GM13976 (cell line): ENCODE measurements at regions not wholly inside any gene's neighbourhood (a gene's known extent, or its start where the extent isn't known, plus 50 kb on each side); places are given as distances from the start of the nearest gene placed in this dataset.

Source experiments
- DNase-seq: peaks from one replicate; pipeline ENCODE4 v3.0.0; 2012; ENCODE audit warnings: low spot score
- in situ Hi-C: fragments of 300-500 bp; cut with MboI; formaldehyde crosslinking; loops from one replicate; pipeline ENCODE4 v1.12.0; 2022; ENCODE audit warnings: low sequenced_read_pairs, mixed read lengths, inconsistent platforms; ENCODE audit not compliant: unreplicated experiment
- TF ChIP-seq, protein P1 (sequence below): IDR thresholded peaks from 2 replicates; pipeline ENCODE4 v1.5.1; 2012; ENCODE audit warnings: borderline replicate concordance, mild to moderate bottlenecking; ENCODE audit not compliant: insufficient read depth; ENCODE audit errors: extremely low read depth, missing control alignments, control extremely low read depth

DNA sequence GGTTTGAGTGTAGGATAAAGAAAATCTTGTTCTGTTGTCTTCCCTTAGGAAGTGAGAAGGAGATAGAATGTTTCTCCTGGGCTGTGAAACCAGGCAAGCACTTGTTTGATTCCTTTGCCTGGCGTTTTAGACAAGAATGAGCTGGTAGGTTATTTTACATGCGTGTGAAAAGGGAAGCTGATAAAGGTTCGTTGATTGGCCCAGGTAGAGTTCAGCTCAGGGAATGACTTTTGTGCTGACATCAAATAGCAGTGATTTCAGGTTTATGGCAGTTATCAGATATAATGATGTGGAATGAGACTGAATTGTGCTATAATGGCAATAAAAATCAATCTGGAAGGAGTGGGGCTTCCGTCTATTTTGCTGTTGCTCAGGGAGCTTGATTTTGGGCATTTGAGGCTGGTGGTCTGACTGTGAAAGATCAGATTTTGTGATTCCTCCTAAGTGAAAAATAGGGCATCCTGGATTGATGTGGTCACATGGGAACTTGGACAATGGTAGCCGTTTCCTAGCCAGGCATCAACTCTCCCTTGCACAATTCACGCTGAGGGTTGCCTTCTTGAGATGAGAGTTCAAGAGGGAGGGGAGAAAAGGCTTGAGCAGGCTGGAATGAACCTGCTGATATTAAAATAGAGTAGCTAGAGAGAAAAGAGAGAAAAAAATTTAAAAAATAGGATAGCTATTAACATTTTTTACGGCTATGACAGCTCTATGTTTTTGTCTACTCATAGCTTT is 388.9 kb downstream of the EDEM1 start:
- in situ Hi-C loops, result no loop called here
- TF ChIP-seq, protein P1, sequence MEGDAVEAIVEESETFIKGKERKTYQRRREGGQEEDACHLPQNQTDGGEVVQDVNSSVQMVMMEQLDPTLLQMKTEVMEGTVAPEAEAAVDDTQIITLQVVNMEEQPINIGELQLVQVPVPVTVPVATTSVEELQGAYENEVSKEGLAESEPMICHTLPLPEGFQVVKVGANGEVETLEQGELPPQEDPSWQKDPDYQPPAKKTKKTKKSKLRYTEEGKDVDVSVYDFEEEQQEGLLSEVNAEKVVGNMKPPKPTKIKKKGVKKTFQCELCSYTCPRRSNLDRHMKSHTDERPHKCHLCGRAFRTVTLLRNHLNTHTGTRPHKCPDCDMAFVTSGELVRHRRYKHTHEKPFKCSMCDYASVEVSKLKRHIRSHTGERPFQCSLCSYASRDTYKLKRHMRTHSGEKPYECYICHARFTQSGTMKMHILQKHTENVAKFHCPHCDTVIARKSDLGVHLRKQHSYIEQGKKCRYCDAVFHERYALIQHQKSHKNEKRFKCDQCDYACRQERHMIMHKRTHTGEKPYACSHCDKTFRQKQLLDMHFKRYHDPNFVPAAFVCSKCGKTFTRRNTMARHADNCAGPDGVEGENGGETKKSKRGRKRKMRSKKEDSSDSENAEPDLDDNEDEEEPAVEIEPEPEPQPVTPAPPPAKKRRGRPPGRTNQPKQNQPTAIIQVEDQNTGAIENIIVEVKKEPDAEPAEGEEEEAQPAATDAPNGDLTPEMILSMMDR, result no peak
- no peak for DNase-seq

DNA sequence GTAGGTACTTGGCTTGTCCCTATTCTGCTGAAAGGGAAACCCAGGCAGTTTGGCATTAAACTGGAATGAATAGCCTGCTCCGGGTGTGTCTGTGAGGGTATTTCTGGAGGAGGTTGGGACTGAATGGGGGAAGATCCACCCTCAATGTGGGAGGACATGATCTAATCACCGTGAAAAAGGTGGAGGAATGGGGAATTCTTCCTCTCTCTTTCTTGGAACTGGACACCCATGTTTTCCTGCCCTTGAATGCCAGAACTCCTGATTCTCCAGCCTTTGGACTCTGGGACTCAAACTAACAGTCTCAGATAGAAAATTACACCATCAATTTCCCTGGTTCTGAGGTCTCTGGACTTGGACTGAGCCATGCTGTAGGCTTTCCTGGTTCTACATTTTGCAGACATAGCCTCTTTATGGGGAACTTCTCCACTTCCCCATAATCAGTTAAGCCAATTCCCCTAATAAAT is 391.7 kb downstream of the EDEM1 start:
- DNase-seq, result no peak
- TF ChIP-seq, protein P1, result no peak
- in situ Hi-C loops, result no loop called here

DNA sequence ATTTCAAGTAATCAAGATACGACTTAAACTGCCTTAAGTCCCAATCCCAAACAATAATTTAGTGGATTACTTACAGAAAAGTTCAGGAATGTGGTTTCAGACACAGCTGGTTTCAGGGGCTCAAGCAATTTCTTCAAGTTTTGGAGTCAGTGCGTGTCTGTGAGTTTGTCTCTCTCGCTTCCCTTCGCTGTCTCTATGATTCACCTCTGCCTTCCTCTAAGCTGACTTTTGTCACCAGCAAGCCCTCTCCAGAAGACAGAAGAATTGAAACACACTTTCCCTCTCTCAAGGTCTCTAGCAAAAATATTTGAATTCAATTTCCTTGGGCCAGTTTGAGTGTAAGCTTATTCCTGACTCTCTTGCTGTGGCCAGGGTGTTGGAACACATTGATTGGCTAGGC is 392.4 kb downstream of the EDEM1 start:
- in situ Hi-C loops, result no loop called here
- no peak for DNase-seq
- TF ChIP-seq, protein P1, result no peak

DNA sequence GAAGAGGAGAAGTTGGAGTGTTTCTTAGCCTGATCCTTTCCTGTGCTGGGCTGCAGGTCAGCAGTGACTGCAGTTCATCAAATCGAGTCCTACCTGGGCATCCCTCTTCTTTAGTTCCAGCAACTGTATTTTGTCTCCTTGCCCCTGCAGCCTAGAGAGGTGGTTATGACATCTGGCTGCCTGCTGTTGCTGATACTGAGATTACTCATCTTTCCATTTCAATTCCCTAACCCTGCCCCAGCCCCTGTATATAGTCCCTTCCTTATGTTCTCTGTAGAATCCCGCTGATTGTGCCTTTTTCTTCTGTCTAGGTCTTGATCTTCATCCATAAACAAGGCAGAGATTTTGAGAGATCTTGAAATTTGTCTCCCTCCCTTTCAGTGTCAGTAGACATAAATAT is 393.3 kb downstream of the EDEM1 start:
- TF ChIP-seq, protein P1, result no peak
- DNase-seq, result no peak
- in situ Hi-C loops, result no loop called here

GRCh38 chr3:5581743-5582142 is 394.2 kb downstream of the EDEM1 start:
- no peak for DNase-seq
- TF ChIP-seq, protein P1, result no peak
- in situ Hi-C loops, result no loop called here

DNA sequence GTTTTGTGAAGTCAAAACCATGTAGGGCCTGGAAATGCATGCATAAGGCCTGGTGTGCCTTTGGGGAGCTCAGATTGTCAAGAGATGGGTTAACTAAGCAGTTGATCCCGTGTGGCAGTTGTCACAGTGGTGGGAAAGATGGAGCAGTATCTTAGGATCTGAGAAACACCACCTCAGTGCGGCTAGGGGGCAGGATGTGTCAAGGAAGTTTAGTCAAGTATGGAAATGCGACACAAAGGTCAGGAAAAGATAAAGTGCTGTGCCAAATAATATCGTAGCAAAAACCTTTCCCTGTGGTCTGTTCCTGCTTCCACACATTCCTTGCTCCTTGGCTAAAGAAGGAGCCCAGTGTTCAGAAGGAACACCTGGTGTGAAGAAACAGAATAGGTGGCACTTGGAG is 396.4 kb downstream of the EDEM1 start:
- in situ Hi-C loops, result no loop called here
- DNase-seq, result no peak
- TF ChIP-seq, protein P1, result no peak
